ENCODE measurements at regions not wholly inside any gene's neighbourhood (a gene's known extent, or its start where the extent isn't known, plus 50 kb on each side); places are given as distances from the start of the nearest gene placed in this dataset.
A peak's percentile ranks its signal among the peaks of the same experiment; 100 is the strongest.

DNA sequence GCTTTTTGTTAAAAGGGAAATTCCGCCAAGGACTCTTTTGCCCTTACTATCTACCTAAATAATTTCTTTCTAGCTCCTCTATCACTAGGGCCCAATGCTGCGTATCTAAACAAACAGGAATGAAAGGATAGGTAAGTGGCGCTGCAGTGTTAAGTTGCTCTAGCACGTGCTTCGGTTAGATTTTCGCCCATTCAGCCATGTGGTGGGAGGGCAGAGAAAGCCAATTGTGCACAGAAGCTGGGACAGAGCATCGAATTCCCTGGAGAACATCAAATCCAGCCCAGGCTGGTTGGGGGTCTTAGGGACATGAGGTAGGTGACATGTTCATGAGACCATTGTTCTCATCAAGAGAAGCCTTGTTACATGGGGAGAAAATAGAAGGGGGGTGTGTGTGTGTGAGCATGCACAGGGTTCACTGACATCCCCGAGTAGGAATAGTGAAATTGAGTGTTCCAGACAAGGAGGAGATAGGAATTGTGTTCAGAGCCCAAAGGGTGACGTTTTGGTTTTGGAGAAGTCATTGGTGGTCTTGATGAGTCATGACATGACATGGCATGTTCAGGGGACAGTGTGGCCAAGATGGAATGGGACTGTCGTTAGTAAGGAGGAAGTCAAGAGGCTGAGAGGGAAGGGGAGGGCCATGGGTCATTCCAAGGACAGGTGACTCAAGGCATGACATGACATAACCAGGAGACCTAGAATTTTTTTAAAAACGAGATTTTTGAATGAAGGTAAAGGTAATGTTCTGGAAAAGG, 107.1 kb downstream of the TLR5 start (continued):
- TF ChIP-seq GATA2 (CRISPR knock-in tag; IDR thresholded peaks at IDR 0.05) (no peak), MTA3 (IDR thresholded peaks at IDR 0.05; ENCODE audit: borderline replicate concordance) (no peak), PTBP1 (IDR thresholded peaks at IDR 0.05; ENCODE audit: low read depth, low read length) (no peak), MEF2A (IDR thresholded peaks at IDR 0.05; ENCODE audit: control insufficient read depth, low read depth, low read length) (no peak), EGR1 (conservative IDR thresholded peaks at IDR 0.05) (no peak), SMAD2 (IDR thresholded peaks at IDR 0.05; ENCODE audit: low read depth, low read length) (no peak), EHMT2 (IDR thresholded peaks at IDR 0.05) (peak; percentile 77; the same call in 1 of the 2 replicates), JUND (IDR thresholded peaks at IDR 0.05; ENCODE audit: borderline replicate concordance, low read depth, low read length) (peak; percentile 84), JUND (tag; IDR thresholded peaks at IDR 0.05; ENCODE audit: borderline replicate concordance, low read depth, low read length) (peak; percentile 98), MAFF (IDR thresholded peaks at IDR 0.05; ENCODE audit: low read length) (peak; percentile 83), NR2C1 (IDR thresholded peaks at IDR 0.05) (peak; percentile 36; the same call in 1 of the 2 replicates), NR2C1 (tag; IDR thresholded peaks at IDR 0.05) (no peak), ARID1B (IDR thresholded peaks at IDR 0.05) (peak; percentile 69), JUNB (CRISPR knock-in tag; conservative IDR thresholded peaks at IDR 0.05) (0 out of 2 replicates have a peak, but pooled peaks have one; percentile 48), BACH1 (tag; IDR thresholded peaks at IDR 0.05) (peak; percentile 84), CREM (IDR thresholded peaks at IDR 0.05; ENCODE audit: low read depth) (peak; percentile 39; the same call in 1 of the 2 replicates)
- TF ChIP-seq, protein P1, sequence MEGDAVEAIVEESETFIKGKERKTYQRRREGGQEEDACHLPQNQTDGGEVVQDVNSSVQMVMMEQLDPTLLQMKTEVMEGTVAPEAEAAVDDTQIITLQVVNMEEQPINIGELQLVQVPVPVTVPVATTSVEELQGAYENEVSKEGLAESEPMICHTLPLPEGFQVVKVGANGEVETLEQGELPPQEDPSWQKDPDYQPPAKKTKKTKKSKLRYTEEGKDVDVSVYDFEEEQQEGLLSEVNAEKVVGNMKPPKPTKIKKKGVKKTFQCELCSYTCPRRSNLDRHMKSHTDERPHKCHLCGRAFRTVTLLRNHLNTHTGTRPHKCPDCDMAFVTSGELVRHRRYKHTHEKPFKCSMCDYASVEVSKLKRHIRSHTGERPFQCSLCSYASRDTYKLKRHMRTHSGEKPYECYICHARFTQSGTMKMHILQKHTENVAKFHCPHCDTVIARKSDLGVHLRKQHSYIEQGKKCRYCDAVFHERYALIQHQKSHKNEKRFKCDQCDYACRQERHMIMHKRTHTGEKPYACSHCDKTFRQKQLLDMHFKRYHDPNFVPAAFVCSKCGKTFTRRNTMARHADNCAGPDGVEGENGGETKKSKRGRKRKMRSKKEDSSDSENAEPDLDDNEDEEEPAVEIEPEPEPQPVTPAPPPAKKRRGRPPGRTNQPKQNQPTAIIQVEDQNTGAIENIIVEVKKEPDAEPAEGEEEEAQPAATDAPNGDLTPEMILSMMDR (IDR thresholded peaks at IDR 0.05 in 2 of 3, conservative IDR thresholded peaks at IDR 0.05 in 1 of 3; ENCODE audit: insufficient read depth in 2 of 3, low read depth in 1 of 3, low read length in 3 of 3), result no peak
- TF ChIP-seq, protein P2, sequence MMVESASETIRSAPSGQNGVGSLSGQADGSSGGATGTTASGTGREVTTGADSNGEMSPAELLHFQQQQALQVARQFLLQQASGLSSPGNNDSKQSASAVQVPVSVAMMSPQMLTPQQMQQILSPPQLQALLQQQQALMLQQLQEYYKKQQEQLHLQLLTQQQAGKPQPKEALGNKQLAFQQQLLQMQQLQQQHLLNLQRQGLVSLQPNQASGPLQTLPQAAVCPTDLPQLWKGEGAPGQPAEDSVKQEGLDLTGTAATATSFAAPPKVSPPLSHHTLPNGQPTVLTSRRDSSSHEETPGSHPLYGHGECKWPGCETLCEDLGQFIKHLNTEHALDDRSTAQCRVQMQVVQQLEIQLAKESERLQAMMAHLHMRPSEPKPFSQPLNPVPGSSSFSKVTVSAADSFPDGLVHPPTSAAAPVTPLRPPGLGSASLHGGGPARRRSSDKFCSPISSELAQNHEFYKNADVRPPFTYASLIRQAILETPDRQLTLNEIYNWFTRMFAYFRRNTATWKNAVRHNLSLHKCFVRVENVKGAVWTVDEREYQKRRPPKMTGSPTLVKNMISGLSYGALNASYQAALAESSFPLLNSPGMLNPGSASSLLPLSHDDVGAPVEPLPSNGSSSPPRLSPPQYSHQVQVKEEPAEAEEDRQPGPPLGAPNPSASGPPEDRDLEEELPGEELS (CRISPR knock-in tag; IDR thresholded peaks at IDR 0.05; ENCODE audit: borderline replicate concordance), result no peak
- TF ChIP-seq, protein P3, sequence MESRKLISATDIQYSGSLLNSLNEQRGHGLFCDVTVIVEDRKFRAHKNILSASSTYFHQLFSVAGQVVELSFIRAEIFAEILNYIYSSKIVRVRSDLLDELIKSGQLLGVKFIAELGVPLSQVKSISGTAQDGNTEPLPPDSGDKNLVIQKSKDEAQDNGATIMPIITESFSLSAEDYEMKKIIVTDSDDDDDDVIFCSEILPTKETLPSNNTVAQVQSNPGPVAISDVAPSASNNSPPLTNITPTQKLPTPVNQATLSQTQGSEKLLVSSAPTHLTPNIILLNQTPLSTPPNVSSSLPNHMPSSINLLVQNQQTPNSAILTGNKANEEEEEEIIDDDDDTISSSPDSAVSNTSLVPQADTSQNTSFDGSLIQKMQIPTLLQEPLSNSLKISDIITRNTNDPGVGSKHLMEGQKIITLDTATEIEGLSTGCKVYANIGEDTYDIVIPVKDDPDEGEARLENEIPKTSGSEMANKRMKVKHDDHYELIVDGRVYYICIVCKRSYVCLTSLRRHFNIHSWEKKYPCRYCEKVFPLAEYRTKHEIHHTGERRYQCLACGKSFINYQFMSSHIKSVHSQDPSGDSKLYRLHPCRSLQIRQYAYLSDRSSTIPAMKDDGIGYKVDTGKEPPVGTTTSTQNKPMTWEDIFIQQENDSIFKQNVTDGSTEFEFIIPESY (CRISPR knock-in tag; IDR thresholded peaks at IDR 0.05), result no peak
- TF ChIP-seq, protein P4, sequence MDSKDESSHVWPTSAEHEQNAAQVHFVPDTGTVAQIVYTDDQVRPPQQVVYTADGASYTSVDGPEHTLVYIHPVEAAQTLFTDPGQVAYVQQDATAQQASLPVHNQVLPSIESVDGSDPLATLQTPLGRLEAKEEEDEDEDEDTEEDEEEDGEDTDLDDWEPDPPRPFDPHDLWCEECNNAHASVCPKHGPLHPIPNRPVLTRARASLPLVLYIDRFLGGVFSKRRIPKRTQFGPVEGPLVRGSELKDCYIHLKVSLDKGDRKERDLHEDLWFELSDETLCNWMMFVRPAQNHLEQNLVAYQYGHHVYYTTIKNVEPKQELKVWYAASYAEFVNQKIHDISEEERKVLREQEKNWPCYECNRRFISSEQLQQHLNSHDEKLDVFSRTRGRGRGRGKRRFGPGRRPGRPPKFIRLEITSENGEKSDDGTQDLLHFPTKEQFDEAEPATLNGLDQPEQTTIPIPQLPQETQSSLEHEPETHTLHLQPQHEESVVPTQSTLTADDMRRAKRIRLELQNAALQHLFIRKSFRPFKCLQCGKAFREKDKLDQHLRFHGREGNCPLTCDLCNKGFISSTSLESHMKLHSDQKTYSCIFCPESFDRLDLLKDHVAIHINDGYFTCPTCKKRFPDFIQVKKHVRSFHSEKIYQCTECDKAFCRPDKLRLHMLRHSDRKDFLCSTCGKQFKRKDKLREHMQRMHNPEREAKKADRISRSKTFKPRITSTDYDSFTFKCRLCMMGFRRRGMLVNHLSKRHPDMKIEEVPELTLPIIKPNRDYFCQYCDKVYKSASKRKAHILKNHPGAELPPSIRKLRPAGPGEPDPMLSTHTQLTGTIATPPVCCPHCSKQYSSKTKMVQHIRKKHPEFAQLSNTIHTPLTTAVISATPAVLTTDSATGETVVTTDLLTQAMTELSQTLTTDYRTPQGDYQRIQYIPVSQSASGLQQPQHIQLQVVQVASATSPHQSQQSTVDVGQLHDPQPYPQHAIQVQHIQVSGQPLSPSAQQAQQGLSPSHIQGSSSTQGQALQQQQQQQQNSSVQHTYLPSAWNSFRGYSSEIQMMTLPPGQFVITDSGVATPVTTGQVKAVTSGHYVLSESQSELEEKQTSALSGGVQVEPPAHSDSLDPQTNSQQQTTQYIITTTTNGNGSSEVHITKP (IDR thresholded peaks at IDR 0.05; ENCODE audit: partially characterized antibody), result peak; percentile 60
